GM12872 (cell line): ENCODE measurements at regions not wholly inside any gene's neighbourhood (a gene's known extent, or its start where the extent isn't known, plus 50 kb on each side); places are given as distances from the start of the nearest gene placed in this dataset.

Source experiments
- CTCF ChIP-seq: IDR thresholded peaks from 3 replicates; pipeline ENCODE4 v1.5.1; 2011; ENCODE audit warnings: low read depth, mild to moderate bottlenecking, low read length, moderate library complexity; ENCODE audit not compliant: insufficient read depth

GRCh38 chr11:131118247-131118646 lies 202.0 kb upstream of the SNX19 start:
- TF ChIP-seq CTCF, result no peak

- TF ChIP-seq CTCF, result no peak
Observed at GRCh38 chr11:131121426-131122333, 205.4 kb upstream of the SNX19 start.

DNA sequence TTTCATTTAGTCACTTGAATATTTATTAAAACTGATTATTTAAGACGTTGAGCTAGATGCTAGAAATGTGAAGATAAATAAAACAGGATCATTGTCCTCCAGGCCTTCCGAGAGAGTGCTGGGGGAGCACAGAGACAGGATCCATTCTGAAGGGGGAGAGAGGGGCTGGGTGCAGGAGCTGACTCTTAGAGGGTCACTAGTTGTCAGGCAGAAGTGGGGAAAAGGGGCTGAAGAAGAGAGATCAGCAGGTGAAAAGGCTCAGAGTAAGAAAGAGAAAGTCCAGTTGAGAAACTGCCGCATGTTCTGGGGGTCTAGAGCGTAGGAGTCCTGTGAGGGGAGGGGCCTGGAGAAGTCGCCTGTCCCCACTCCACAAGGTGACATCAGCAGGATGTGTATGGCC lies 206.2 kb upstream of the SNX19 start:
- no peak for TF ChIP-seq CTCF

GRCh38 chr11:131129474-131129873 lies 213.2 kb upstream of the SNX19 start:
- no peak for TF ChIP-seq CTCF

DNA sequence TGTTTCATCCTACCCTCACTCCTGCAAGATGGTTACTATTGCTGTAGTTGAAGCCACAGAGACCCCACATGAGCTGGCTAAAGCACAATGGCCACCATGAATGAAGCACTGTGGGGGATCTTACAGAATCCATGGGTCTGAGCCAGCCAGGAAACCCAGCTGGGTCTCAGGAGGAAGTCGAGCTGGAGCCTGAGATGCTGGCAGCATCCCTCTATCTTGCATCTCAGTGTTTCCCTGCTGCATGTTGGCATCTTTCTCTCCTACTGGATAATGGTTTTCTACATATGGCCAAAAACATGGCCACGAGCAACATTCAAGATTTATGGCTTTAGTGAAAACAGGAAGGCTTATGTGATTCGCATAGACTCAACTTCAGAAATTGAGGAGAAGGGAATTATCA lies 219.3 kb upstream of the SNX19 start:
- no peak for TF ChIP-seq CTCF

DNA sequence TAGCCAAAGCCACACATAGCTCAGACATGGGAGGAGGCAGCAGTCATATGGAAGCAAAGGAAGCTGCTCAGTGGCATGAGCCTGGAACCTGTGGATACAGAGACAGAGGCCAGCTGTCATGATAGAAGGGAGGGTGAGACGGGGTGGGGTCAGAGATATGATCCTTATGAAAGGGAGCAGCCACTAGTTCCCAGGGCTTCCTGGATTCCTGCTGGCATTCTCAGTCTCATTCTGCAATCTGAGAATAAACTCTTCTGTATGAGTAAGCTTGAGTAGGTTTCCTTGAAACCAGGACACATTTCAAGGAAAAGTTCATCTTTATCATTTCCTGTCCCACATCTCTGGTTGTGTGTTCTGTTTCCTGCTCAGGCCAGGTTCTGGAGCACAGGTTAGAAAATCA lies 220.2 kb upstream of the SNX19 start:
- no peak for TF ChIP-seq CTCF

DNA sequence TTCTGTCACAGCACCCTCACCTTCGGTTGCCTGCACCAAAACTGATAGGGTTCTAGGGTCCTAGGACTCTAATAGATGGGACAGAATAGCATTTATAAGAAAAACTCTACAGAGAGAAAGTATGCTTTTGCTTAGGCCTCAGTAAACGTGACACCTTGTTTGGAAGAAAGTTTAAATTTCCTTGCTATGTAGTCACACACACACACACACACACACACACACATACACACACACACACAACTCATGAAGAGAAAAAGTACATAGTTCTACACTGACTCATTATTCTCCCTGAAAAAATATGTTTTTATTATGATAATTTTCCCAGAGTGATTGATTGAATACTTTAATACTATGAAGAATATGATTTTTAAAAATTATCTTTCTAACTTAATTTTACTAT lies 220.8 kb upstream of the SNX19 start:
- TF ChIP-seq CTCF, result no peak
